NCI-H1105 treated with DMSO at 0.1 percent for 48 hours (cell line): ENCODE measurements at regions not wholly inside any gene's neighbourhood (a gene's known extent, or its start where the extent isn't known, plus 50 kb on each side); places are given as distances from the start of the nearest gene placed in this dataset.

Experiments
- DNase-seq: peaks from one replicate; lab custom pipeline; 2025; lab: John Stamatoyannopoulos, UW

DNA sequence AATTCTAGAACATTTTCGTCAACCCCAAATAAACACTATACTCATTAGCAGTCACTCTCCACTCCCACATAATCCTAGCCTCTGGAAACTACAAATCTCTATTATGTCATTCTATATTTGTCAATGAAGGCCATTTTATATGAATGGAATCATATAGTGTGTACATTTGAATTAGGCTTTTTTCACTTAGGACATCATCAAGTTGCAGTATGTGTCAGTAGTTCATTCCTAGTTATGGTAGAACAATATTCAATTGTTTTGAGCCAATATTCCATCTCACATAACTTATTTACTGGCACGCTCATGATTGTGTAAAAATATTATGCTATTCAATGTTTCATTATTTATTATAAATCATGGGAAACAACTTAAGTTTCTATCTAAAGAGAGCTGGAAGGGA is 1610.4 kb upstream of the MIR17HG start:
- no peak for DNase-seq

DNA sequence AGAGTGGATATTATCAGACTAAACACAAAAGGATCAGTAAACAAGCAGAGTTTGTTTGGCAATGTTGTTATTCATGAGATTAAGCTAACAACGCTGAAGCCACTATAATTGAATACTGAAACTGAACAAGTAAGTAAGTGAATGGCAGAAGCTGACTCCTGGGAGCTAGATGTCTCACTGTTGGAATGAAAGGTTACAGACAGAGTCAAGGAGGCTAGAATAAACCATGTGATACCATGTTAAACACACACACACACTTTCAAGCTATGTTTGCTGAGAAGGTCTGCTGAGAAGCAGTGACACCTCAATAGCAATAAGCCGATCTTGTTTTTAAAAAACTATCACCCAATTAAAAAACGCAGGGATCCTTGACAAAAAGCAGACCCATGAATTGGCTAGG is 1609.4 kb upstream of the MIR17HG start:
- no peak for DNase-seq

DNA sequence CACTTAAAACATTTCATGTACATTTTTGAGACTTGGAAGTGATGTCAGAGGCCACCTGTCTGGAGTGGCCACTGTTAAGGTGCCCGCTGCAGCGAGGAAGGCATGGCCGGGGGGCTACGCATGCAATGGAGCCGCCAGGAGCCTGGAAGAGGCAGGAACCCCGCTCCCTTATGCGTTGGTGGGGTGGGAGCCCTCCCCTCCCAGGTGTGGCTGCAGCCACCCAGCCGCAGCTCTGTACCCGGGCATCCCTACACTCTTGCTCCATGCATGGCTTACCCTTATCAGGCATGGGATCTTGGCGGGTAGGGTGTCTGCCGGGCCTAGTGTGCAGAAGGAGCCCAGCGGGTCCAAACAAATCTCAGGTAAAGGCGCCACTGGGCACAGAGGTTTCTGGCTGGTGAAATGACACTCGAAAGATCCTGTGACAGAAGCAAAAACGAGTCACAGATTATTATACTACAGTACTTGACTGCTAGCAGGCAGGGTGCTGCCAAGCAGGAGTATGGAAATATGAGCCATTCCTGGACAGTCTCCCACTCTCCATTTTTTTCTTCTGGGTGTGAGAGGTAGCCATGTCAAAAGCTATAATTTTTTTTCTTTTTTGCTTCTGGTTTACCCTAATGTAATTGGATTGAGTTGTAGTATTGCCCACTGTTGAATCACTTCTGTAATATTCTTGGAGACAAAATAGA is 1606.3 kb upstream of the MIR17HG start:
- no peak for DNase-seq

DNA sequence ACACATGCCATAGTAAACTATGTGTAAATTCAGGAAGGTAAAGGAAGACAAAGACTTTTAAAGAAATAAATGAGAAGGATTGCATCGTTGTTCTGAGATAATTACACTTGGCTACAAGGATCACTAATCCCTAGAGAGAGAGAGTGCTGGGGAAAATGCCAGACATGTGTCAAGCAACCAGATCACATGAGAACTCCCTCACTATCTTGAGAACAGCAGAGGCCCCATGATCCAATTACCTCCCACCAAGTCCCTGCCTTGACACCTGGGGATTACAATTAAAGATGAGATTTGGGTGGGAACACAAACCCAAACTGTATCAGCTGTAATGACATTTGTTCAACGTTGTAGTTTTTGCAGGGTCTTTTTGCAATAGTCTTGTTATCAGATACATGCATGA is 1600.9 kb upstream of the MIR17HG start:
- no peak for DNase-seq

DNA sequence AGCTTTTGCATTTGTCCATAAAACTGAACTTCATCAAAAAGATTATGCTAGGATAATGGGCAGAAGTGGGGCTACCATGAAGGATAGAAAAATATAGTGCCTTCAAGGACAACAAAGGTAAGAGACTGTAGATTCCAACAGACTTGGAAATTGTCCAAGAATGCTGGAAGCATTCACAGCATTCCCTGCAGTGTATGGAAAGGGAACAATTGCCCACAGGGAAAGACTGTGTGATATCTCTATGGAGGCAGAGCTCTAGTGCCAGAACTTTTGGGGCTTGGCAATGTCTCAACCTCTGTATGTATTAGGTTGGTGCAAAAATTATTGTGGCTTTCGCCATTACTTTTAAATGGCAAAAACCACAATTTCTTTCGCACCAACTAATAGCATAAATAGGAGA is 1598.8 kb upstream of the MIR17HG start:
- no peak for DNase-seq

DNA sequence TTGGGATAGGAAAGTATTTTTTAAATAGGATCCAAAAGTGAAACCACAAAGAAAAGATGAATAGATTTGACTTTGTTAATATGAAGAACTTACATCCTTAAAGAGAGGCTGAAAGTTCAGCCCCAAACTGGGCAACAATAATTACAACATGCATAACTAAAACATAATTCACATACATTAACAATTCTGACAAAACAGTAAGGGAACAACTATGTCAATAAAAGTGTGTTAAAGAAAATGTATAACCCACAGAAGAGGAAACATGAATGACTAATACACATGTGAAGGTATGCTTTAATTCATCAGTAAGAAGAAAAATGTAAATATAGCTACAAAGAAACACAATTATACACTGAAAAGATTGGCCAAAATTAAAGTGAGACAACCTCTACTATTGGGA is 1597.6 kb upstream of the MIR17HG start:
- no peak for DNase-seq

DNA sequence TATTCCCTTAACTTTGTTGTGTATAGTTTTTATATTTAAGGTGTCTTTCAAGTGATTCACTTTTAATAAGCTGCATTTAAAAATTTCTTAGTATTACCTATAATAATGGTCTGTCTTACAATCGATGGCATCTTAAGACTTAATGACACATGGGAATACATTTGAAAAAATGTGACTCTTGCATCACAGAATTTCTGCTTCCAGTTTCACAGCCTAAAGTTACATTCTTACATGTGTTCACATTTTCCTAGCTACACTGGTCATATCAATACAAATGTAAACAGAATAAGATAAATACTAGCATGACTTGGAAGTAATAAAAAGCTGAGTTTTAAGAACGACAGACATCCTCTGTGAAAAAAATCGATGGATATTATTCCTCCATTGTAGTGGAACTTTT is 1597.1 kb upstream of the MIR17HG start:
- no peak for DNase-seq

DNA sequence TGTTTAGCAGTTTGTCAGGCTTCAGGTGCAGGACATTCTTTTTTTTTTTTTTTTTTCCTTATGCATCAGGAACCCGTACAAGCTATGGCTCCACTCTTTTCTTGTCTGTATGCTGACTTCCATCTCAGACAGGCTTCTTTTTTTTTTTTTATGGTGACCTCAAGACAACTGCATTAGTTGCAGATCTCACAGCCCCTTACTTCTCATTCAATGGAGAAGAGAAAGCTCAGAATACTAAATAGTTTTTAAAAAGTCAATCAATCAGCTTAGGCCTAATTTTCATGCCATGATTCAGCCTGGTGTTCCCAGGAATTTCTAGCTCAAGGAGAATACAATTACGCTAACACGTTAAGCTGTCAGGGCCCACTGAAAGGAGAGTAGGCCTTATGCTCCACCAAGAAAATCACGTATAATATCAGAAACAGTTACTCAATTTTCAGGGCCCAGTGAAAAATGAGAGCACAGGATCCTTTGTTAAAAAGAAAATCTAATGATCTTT is 1596.0 kb upstream of the MIR17HG start:
- DNase-seq: no peak

DNA sequence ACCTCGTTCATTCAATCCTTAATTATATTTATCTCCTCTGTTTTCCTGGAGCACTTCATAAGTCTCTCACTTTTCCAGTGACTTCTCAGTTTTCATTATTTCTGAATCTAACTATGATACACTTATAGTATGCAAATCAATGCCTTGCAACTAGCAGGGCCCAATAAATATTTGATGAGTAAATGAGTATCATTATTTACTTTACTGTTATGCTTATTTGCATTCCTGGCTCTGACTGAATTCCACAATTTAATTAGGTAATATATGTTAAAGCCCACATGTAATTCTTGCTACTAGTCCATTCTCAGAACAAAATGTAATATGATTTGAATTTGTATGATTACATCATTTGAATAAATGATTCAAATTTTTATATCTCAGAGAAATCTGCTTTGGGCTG is 1595.1 kb upstream of the MIR17HG start:
- no peak for DNase-seq

DNA sequence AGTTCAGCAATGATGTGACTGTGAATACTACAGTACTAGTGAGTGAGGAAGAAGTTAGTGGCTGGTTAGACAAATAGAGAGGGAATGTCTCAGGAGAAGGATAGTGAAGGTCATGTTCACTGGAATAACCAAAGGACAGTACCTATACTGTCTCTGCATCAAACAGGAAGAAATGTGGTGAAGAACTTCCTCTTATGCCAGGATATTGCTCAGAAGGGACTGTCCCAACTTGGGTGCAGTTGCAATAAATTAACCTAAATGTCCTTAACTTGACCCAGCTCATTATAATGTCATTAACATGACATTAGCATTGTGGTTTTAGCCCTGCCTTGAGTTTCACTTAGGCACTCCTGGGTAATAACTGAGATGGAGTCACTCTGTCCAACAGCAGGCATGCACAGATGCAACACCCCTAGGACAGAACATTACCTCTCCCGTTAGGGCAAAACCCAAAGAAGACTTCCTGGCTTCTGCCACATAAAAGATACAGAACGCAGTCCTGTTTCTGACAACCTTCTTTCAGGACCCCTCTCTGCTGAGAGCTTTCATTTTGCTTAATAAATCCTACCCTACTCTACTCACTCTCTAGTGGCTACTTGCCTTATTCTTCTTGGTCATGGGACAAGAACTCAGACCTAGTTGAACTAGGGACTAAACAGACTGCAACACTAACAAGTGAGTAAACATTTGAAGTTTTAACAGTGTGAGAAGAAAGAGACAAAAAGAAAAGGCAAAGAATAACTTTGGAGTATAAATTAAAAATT is 1591.6 kb upstream of the MIR17HG start:
- no peak for DNase-seq

DNA sequence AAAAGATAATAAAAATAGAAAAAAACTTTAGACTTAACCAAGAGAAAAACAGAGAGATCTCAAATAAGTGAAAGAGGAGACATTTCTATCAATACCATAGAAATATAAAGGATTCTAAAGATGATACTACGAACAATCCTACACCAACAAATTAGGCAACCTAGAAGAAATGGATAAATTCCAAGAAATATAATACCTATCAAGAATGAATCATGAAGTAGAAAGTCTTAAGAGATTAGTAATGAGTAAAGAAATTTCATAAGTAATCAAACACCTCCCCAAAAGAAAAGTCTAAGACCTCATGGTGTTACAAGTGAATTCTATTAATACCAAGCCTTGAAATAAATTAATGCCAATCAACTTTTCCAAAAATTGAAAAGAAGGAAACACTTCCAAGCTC is 1584.5 kb upstream of the MIR17HG start:
- DNase-seq: no peak

DNA sequence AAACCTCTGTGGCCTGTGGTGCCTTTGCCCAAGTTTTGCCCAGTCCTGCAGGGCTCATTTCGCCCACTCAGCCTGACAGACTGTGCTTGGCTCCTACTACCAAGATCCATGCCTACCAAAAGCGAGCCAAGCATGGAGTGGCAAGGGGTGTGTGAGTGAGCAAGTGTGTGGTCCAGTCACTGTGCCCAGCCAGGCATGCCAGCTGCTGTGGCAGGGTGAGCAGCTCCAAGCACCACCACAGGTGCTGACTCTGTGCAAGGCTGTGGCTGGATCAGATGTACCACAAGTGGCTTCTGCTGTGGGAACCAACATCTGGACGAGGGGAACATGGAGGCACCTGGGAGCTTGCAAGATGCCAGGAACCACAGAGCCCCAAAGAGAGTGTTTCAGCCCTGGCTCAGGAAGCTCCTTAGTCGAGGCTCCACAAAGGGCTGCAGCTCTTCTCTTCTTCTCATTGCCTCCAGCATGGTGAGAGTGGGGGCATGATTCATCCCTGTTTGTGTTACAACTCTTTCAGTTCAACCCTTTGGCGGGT is 1564.2 kb upstream of the MIR17HG start:
- DNase-seq: no peak

DNA sequence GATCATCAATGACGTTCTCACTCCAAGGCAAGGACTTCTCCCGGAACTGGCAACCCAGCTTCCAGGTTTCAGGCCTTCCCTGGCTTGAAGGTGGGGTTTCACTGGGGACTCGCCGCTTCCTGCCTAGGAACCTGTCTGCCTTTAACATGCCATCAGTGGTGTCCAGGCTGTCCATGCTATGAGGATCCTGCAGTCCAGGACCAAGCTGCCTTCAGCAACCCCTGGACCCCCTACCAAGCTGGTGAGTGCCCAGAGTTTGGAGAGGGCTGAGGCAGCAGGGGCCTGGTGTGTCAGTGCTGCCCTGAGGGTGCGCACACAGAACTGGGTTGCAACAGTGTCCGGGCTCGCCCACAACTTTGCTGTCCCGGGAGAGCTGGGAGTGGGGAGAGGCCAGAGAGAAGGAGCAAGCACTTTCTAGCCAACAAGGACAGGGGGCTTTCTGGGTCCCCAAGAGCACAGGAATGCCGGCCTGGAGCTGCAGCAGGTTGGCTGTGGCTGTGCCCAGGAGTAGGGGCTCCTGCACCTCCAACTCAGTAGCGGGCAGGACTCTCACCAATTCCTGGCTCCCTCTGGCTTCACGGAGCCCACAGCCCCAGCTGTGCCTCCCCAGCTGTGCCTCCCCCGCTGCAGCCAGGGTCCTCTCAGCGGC is 1563.2 kb upstream of the MIR17HG start:
- no peak for DNase-seq

DNA sequence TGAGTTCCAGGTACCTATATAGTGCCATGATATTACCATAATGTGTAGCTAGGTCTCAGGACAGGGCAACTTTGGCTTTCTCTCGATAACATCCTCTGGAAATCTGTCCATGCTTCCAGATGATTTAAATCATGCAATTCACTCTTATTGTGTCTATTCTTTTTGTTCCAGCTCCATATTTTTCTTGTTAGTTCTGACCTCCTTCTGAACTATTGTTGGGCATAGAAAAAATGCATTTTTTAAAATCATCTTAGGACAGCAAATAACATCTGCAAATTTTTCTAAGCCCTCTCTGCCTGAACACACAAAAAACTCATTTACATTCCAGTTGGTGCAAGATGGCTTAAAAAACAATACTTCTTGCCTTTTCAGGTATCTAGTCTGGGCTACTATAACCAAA is 1561.0 kb upstream of the MIR17HG start:
- no peak for DNase-seq

DNA sequence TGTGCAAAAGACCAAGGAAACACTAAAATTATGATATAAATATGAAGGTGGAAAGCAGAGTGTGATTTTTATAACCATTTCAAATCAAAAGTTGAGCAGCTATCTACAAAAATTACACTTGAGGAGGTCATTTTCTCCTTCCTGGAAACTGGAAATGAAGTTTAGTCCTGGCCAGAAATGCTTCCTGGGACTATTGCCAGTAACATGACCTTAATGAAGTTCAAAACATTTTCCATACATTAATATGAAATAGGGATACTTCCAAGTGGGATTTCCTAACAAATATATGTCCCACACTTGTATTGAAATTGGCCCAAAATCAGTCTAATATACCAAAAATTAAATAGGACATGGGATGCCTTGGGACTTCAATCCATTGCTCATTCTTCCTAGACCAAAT is 1556.8 kb upstream of the MIR17HG start:
- DNase-seq: no peak

DNA sequence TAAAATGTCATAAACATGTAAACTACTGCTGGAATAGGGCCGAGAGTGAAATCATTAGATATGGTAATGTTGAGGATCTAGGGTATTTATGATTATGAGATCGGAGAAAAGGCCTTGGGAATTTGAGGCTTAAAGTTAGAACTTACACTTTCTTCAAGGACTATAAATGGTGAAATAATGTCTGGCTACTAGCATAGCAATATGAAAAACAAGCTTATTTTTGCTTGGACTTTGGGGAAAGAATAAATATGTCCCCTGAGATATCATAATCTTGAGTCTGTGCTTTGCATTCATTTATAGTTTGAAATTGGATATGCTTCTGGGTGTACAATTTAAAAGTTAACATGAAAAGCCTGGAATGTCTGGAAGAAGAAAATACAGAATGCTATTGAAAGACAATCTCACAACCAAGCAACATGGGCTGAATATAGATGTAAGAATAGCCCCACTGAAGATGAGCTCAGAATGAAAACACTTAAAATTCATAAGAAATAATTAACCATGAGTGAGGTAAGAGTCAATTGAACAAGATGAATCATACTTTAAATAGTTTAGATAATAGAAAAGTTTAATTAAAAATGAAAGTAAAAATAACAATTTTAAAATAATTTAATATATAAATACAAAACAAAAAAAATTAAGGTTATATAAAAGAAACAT is 1555.4 kb upstream of the MIR17HG start:
- DNase-seq: no peak

DNA sequence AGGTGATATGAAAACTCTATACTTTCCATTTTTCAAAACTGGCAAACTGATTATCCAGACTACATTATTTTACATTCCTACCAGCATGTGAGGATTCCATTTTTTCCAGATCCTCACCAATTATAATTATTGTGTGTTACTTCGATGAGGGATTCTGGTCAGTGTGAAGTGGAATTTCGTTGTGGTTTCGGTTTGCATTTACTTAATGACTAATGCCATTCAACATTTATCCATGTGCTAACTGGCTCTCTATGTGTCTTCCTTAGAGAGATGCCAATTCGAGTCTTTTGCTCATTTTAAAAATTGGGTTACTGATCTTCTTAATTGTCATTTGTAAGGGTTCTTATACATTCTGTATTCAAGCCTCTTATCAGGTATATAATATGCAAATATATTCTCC is 1551.3 kb upstream of the MIR17HG start:
- no peak for DNase-seq

DNA sequence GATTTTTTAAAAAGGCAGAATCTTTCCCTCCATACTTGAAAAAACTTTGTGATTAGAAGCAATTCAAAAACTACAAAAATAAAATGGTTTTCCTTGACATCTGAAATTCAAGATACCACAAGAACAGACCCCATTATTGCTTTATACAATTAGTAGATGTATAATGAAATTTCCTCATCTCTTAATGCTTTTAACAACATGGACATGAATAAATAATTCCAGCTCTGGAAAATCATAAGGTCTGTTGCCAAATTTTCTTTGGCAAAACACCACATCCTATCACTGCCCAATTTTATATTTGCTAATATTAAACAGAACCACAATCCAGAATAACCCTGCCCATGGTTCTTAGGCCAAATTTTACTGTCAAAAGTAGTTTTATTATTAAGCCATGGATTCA is 1543.6 kb upstream of the MIR17HG start:
- no peak for DNase-seq

DNA sequence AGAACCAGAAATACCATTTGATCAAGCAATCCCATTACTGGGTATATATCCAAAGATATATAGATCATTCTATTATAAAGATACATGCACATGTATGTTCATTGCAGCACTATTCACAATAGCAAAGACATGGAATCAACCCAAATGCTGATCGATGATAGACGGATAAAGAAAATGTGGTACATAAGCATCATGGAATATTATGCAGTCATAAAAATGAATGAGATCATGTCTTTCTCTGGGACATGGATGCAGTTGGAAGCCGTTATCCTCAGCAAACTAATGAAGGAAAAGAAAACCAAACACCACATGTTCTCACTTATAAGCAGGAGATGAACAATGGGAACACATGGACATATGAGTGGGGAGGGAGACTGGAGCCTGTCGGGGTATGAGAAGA is 1540.9 kb upstream of the MIR17HG start:
- DNase-seq: no peak

DNA sequence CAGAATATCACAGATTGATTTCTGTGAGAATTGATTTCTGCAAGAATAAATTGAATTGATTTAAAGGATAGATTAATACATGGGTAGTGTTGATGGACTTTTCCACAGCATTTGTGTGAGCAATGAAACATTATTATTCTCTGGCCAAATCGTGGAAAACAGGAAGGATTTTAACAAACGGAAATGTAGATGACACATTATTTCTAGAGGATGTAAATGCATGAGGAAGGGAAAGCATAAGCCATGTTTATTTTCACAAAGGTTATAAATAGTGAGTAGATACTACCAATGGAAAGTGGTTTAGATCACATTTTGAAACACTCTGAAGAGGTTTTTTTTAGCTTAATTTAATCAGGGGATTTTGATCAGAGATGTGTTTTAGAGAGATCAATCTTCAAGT is 1534.6 kb upstream of the MIR17HG start:
- no peak for DNase-seq

DNA sequence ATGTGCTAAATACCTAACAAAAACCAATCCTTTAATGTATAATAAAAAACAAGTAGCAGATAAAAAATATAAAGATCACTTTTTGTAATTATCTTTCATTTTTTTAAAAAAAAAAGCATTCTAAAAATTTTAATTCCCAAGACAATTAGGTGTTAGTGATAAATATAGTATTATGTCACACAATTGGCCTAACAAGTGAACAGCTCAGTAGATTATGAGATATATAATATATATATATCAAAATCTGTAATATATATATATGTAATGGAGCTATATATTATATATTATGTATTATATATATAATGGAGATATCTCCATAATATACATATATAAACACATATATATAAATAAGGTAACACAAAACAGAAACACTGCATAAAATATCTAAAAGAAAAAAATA is 1531.1 kb upstream of the MIR17HG start:
- DNase-seq: no peak

DNA sequence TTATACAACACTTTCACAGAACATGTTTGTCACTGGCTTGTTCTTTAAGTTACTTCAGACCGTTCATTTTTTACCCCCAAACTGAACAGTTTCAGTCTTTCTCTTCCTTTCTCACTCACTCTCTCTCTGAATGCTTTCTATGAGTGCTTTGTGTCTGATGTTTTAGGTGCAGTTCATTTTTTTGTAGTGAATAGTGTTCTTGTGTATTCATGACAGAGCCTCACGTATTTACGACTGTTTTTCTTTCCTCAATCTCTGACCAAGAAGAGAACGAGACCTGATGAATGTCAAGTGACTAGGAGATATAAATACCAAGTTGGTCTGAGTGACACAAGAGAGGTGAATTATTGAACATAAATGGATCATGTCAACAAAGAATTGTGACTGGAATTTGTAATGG is 1525.0 kb upstream of the MIR17HG start:
- DNase-seq: no peak
